ENCODE measurements at regions not wholly inside any gene's neighbourhood (a gene's known extent, or its start where the extent isn't known, plus 50 kb on each side); places are given as distances from the start of the nearest gene placed in this dataset.
"Not testable (repeated sequence)": the region's sequence is repeated elsewhere in the genome, so short reads cannot be mapped to it uniquely, and the experiment has no call there.

DNA sequence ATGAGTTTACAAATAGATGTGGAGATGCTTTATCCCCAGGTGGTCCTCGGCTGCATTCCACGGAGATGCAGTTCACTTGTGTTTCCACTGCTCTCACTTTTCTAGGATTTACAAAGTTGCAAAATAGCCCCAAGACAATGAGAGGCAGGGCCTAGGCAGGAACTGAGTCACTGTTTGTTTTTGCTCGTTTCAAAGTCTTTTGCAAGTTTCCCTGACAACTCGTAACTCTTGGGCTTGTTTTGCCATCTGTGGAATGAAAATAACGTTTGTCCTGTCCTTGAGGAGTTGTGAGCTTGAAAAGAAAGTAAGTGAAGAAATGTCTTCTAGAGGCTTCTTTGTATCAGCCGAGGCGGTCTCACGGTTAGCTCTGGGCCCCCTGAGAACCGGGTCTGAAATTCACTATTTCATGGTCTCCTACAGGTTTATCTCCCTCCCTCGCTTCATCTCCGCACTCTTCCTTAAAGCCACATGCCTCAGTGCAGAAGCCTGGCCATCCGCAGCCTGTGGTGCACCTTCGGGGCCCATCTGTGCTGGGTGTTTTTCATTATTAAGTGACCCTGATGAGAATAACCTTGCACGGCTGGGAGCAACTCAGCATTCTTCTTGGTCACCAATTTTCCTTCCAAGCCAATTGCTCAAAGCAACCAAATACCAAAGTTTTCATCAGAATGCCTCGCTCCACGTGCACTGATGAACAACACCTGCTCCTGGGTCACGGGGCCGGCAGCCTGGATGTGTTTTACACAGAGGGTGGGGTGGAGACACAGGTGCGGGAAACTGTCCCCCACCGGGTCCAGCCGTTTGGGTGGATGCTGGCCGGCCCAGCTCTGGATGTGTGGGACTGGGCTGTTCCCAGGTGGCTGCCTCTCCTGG lies 172.4 kb downstream of the LAT start:
- not testable (repeated sequence) for DNase-seq

DNA sequence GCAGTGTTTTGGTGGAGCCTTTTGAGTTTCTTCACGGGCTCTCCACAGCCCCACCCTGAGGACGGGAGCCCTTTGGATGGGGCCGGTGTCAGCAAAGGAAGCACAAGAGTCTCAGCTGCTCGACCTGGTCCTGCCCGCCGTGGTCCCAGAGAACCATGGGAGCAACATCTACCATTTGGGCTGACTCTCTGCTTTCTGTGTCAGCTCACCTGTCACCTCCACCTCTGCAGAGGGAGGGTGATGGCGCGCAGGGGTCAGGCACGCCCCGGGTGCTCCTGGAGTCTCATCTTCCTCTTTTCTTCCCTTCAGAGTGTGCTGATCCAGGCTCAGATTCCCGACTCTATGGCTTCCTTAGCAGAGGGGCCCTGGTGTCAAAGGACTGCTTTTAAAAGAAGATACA lies 171.7 kb downstream of the LAT start:
- DNase-seq: no peak

DNA sequence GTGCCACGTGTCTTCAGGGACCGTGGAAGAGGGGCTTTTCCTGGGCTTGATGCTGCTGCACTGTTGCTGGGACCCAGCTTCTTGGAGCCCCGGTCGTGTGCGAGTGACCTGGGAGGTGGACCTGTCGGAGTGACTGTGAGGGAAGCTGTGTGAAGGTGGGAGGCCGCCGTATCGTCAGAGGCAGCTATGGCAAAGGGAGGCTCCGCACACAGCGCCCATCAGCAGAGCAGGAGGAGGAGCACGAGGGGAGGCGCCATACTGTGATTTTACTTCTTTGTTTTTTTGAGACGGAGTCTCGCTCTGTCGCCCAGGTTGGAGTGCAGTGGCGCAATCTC lies 171.0 kb downstream of the LAT start:
- DNase-seq: not testable (repeated sequence)

DNA sequence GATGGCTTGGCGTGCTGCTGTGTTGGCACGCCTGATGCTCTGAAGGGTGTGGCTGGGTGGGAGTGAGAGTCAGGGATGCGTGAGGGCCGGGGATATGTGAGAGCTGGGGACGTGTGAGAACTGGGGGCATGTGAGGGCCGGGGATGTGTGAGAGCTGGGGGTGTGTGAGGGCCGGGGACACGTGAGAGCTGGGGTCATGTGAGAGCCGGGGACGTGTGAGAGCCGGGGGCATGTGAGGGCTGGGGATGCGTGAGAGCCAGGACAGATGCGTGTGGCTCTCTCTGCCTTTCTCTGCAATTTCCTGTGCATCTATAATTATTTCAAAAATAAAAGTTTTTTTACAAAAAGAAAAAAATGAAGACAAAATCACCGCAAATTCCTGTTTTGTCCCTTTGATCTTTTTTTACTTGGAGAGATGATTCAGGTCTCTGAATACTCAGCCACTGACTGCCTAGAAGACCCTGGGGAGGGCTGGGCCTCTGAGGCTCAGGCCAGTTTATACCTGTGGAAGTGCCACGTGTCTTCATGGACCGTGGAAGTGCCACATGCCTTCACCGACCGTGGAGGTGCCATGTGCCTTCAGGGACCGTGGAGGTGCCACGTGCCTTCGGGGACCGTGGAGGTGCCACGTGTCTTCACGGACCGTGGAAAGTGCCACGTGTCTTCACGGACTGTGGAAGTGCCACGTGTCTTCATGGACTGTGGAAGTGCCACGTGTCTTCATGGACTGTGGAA lies 170.4 kb downstream of the LAT start:
- DNase-seq: not testable (repeated sequence)

DNA sequence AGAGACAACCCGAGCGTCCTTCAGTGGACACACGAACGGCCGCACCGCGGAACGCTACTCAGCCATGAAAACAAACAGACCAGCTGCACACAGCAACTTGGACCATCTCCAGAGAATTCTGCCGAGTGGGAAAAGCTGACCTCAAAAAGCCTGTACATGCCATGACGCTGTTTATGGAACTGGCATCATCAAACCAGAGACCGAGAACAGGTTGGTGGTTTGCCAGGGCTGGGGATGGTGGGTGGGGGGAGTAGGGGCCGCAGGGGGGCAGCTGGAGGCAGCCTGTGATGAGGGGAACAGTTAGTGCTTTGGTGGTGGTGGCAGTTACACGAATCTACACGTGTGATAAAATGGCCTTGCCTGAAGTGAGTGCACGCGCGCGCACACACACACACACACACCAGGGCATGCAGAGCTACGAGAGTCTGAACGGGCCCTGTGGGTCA lies 169.8 kb downstream of the LAT start:
- DNase-seq: no peak

DNA sequence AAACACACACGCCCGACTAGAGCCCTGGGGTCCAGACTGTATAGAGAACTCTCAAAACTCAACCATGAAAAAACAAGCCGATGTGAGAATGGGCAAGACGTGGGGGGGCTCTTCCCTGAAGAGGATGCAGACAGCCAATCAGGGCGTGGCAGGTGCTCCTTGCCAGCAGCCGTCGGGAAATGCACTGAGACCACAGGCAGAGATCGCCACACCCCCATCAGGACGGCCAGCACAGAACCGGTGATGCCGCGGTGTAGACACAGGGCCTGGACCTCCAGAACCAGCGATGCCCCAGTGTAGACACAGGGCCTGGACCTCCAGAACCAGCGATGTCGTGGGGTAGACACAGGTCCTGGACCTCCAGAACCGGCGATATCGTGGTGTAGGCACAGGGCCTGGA lies 169.2 kb downstream of the LAT start:
- DNase-seq: peak; percentile 7

DNA sequence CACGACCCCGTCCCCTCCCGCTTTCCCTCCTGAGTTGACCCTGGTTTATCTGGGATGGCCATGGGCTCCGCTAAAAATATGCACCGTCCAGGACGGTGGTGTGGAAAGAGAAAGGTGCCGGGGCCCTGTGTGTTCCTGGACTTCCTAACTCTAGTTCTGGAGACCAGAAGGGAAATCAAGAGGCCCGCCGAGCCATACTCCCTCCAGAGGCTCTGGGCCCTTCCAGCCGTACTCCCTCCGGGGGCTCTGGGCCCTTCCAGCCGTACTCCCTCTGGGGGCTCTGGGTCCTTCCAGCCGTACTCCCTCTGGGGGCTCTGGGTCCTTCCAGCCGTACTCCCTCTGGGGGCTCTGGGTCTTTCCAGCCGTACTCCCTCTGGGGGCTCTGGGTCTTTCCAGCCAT lies 168.5 kb downstream of the LAT start:
- not testable (repeated sequence) for DNase-seq

DNA sequence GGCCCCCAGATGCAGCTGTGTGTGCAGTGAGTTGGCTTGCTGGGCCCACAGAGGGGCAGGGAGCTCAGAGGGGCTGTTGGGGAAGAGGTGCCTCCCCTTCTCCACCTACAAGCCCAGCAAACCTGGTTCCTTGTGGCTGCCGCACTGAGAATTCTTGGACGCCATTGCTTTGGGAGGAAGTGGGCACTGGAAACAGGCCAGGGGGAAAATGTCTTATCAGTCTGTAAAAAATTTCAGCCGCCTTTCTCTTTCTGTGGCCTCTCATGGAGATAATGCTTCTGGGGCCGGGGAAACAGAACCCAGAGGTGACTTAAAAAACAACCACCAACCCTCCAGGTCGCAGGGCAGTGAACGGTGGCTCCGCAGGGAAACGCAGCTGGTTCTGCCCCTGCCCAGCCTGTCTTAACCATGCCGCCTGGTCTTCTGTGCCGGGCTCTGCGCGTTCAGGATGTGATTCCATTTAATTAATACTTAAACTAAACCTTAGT lies 167.7 kb downstream of the LAT start:
- DNase-seq: not testable (repeated sequence)

DNA sequence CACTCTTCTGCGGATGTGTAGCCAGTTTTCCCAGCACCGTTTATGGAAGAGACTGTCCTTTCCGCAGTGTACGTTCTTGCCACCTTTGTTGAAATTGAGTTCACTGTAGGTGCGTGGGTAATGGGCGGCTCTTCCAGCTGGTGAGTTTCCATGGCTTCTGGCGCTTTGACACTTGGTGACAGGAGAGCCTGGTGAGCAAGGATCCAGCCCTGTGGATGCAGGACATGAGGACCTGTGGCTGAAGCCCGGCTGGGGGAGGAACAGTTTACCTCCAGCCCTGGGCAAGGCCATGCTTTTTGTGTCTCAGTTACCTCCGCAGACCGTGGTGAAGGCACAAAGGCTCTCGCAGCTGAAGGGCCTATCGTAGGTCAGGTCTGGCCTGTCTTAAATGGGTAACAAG lies 166.5 kb downstream of the LAT start:
- DNase-seq: no peak

DNA sequence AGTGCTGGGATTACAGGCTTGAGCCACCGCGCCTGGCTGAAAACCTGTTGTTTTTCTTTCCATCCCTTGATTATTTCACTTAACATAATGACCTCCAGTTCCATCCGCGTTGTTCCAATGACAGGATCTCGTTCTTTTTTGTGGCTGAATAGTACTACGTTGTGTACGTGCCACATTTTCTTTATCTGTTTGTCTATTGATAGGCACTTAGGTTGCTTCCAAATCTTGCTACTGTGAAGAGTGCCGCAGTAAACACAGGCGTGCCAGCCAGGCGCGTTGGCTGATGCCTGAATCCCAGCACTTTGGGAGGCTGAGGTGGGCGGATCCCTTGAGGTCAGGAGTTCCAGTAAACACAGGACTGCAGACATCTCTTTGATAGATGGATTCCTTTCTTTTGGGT lies 165.1 kb downstream of the LAT start:
- DNase-seq: not testable (repeated sequence)

DNA sequence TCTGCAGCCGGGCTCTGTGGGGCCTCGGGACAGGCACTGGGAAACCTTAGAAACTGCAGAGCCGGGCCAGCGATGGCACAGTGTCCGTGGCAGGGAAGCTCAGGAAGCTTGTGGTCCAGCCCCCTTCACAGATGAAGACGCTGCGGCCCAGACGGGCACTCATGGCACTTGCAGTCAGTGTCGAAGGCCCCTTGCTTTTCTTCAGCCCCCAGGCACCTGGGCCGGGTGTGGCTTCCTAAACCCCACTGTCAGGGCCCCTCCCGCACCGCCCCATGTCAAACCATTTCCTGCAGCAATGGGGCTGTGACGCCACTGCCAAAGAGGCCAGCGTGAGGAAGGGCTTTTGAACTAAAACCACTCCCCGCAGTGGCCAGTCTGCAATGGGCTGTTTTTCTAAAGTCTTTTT lies 164.0 kb downstream of the LAT start:
- no peak for DNase-seq

DNA sequence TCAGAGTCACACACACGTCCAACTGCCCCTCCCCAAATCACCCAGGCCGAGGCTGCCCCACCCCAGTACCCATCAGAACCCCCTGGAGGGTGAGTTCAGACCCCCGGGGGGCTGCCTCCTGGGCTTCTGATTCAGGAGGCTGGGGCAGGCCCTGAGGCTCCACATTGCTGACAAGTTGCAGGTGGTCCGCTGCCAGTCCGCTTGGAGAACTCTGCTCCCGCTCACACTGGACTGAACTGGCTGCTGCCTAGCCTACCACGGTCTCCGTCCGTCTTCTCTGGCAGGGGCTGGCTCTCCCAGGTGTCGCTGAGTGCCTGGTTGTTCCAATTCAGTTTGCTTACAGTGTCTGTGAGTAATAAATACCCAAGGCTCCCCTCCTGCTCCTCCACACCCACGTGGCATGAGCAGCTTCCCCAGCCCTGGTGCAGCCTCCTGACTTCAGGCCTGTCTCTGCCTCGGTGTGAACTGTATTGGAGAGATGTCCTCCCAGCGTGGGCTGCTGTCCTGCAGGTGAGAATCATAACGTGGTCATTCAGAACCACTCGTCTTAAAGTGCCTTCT lies 163.4 kb downstream of the LAT start:
- DNase-seq: no peak

DNA sequence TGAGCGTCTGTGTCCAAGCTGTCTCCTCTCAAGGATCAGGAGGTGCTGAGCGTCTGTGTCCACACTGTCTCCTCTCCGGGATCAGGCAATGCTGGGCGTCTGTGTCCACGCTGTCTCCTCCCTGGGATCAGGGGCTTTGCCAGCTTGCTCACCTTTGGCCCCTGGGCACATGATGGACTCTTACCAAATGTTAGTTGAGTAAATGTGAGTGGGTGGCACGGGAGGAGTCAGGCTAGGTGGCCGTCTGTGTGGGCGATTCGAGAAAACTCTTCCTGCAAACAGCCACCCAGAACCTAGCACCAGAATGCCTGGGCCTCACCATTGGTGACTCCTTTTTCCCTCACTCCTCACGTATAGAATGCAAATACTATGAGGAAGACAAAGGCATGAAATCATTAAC lies 162.9 kb downstream of the LAT start:
- DNase-seq: not testable (repeated sequence)

DNA sequence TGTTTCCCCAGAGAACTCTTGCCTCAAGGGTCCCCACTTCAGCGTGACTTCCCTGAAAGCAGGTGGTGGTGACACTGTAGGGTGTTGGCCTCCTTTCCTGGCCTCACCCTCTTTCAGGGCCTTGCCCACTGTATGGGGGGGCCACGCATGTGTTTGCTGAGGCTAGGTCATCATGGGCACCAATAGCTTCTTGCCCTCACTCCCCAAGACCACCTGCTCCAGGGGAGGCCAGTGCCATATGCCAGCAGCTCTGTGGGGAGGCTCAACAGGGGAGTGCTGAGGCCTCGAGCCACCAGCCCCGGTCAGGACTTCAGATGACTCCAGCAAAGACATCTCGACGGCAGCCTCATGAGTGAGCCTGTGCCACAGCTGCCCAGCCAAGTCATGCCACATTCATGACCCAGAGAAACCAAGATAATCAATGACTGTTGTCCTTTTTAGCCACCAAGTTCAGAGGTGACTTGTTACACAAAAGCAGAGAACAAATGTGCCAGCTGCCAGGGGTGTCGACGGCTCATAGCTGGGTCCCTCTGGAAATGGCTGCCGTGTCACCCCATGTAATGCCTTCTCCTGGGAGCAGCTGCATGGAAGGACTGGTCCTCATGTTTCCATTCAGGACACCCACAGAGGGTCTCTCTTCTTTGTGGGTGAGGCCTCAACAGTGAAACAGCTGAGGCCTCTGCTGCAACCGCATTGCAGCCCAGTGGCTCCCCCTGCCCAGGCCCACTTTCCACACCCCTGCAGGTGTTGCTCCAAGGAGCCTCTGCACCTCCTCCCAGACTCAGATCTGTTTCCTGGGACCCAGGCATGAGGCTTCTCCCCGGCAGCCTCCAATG lies 162.2 kb downstream of the LAT start:
- not testable (repeated sequence) for DNase-seq

DNA sequence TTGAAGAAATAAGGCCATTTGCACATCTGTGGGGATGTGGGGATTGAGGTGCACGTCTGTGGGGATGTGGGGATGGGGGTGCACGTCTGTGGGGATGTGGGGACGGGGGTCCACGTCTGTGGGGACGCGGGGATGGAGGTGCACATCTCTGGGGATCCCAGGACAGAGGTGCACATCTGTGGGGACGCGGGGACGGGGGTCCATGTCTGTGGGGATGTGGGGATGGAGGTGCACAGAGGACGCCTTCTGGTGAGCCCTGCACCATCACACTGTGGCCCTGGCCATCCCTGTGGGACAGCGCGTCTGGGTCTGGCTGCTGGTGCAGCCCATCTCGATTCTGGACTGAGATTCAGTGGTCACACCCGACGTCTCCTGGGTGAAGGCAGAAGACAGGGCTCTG lies 161.4 kb downstream of the LAT start:
- no peak for DNase-seq

DNA sequence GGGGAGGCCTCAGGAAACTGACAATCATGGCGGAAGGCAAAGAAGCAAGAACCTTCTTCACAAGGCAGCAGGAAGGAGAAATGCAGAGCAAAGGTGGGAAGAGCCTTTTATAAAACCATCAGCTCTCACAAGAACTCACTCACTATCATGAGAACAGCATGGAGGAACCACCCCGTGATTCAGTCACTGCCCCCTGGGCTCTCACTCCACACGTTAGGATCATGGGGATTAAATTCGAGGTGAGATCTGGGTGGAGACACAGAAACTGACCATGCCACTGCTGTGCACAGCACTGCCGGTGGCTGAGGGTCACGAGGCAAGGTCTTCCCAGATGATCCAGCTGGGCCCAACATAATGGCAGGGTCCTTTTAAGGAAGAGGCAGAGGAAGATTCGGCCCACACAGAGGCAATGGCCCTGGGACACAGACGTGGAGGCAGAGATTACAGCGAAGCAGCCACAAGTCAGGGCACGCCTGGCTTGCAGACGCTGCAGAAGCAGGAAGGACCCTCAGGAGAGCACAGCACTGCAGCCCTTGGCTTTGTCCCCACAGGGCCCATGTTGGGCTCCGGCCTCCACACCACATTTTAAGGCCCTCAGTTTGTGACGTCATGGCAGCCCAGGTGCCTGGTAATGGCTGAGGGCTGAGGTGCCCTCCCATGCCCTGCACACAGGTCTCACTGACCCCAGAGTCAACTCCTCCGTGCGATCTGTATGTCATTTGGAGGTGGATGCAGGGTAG lies 160.8 kb downstream of the LAT start:
- DNase-seq: not testable (repeated sequence)

DNA sequence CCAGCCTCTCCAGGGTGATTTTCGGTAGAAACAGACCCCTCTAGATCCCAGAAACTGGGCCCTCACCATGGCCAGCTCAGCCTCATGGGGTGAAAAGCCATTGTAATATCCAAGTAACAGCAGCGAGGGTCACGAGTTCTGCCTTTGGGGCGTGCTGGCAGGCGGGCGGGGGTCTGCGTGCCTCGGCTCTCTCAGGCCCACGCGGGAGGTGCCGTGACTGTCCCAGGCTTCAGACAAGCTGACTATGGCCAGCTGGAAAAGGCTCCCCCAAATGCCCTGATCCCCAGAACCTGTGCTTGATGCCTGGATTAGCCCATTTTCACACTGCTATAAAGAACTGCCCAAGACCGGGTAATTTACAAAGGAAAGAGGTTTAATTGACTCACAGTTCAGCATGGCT lies 160.2 kb downstream of the LAT start:
- not testable (repeated sequence) for DNase-seq

DNA sequence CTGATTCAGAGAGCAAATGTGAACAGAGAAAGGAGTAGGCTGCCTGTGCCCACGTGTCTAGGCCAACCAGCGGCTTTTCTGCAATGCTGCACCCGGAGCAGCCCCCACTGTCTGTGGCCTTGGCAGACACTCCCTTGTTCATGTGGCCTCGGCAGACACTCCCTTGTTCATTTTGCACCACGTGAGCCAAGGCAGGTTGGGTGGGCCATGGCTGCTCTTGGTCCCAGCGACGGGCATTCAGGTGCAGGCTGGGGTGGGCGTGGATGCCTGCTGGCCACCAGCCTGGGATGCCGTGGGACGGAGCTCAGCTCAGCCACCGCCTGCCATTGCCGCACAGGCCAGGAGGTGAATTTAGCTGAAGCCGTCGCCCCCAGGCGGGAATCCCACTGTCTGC lies 159.8 kb downstream of the LAT start:
- DNase-seq: not testable (repeated sequence)

DNA sequence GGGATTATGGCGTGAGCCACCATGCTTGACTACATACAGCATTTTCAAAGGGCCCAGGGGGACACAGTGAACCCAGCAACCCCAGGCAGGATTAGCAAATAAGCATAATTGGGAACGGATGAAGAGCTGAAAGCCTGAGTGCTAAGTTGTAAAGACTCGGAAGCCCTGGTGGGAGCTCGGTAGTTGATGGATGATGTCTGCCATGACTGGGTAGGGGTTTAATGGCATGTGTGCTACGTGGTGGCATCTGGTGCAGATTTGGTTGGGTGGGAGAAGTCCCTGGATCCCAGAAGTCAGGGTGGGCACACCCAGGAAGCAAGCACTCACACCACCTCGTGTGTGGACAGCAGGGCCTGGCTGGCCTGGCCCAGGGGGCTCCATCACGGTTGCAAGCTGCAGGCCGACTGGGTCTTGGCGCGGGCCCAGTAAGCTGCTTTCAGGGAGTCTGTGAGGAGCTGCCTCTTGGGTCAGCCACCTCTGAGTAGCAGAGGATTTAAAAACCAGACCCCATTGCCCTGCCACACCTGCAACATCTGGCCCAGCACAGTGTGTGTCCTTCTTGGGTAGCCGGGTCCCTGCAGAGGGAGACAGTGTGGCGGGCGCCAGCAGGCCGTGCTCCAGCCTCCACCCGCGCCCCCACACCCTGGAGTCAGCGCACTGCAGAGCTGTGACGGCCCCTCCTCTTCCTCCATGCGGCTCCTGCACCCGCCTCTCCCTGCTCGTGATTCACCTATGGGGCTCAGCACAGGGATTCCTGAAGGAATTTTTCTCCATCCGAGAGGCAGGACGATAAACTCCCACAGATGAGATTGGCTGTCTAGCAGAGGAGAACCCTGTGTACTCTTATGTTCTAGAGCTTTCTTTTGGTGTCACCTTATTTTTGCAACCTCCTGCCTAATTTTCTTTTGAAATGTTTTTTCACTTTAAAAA lies 159.2 kb downstream of the LAT start:
- DNase-seq: not testable (repeated sequence)

DNA sequence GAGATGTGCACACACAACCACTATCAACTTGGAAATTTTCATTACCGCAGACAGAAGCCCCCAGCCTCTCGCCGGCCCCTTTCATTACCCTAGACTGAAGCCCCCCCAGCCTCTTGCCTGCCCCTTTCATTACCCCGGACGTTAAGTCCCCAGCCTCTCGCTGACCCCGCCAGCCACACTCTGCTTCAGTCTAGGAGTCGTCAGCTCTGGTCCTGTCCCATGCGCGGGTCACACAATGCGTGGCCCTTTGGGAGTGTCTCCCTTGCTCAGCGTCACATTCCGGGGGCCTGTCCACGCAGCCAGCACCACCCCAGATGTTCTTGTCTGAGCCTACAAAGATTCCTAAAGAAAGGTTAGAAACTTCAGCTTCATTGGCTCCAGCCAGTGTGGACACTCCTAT lies 157.7 kb downstream of the LAT start:
- not testable (repeated sequence) for DNase-seq
